ENCODE measurements at regions not wholly inside any gene's neighbourhood (a gene's known extent, or its start where the extent isn't known, plus 50 kb on each side); places are given as distances from the start of the nearest gene placed in this dataset.

DNA sequence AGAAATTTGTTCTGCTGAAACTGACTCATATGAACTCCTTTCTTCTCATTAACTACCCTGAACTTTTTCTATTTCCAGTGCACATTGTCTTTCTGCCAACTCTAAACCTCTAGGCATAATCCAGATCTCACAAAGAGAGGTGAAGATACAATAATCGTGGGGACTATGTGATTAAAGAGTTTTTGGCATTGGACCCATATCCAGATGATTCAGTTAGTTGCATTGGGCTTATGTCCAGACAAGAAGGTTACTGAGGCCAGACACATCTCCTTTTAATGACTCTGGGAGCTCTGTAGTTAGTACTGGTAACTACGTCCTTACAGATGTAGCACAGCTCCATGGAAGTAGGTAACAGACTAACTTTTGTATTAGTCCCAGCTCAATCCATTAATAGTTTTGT, 273.0 kb downstream of the CASP12 start:
- FAIRE-seq: no peak
- no peak for DNase-seq (ENCODE audit: insufficient read length, low spot score)
- TF ChIP-seq, protein P1, sequence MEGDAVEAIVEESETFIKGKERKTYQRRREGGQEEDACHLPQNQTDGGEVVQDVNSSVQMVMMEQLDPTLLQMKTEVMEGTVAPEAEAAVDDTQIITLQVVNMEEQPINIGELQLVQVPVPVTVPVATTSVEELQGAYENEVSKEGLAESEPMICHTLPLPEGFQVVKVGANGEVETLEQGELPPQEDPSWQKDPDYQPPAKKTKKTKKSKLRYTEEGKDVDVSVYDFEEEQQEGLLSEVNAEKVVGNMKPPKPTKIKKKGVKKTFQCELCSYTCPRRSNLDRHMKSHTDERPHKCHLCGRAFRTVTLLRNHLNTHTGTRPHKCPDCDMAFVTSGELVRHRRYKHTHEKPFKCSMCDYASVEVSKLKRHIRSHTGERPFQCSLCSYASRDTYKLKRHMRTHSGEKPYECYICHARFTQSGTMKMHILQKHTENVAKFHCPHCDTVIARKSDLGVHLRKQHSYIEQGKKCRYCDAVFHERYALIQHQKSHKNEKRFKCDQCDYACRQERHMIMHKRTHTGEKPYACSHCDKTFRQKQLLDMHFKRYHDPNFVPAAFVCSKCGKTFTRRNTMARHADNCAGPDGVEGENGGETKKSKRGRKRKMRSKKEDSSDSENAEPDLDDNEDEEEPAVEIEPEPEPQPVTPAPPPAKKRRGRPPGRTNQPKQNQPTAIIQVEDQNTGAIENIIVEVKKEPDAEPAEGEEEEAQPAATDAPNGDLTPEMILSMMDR (IDR thresholded peaks at IDR 0.05; ENCODE audit: insufficient read depth, missing control alignments): no peak

DNA sequence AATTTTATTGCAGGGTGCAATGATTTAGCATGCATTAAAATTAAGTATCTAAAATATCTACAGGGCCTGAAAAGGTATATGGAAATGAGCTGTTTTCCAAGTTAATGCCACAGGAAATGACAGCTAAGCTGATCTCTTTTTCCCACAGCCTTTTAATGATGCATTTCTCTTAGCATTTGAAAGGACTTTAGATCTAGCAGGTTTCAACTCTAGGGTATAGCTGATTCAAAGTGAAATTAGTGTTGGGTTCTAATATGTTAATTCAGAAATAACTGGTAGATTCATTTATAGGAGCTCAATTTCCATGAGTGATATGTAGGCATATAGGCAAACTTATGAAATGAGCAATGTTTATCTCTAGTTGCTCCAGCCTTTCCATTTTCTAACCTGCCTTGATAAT, 274.2 kb downstream of the CASP12 start:
- FAIRE-seq: no peak
- TF ChIP-seq, protein P1 (IDR thresholded peaks at IDR 0.05; ENCODE audit: insufficient read depth, missing control alignments): no peak
- DNase-seq (ENCODE audit: insufficient read length, low spot score): no peak

DNA sequence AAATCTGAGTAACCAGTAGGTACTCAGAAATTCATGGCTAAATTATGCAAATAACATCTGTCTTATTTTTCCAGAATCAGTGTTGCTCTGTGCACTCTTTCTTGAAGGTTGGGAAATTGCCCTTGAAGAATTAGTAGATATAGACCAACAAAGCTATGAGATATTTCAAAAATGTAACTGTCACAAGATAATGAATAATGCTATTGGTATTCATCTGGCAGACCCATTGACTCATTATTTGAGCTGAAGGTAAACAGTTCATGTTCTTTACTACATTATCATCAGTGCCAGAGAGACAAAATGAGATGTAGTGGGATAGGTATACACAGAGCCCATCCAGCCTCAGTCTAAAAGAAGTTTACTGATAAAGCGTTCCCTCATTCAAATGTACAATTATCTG, 274.7 kb downstream of the CASP12 start:
- FAIRE-seq: no peak

DNA sequence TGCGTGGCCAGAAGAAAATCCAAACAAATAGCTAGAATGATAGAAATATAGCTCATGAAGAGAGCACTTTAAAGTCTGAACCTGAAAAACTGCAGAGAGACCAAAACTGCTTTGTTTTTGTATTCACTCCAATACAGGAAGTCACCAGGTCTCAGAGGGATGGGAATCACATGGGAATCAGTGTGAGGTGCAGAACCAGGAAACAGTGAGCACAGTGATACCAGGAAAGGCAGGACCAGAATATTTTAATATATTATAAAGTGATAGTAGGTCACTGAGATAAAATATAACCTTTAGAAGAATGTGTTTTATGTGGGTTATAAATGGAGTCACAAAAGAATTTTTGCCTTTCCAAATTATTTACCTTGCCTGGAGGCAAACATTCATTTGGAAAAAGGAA, 277.3 kb downstream of the CASP12 start:
- DNase-seq (ENCODE audit: insufficient read length, low spot score) (no peak), FAIRE-seq (no peak)
- TF ChIP-seq, protein P1 (IDR thresholded peaks at IDR 0.05; ENCODE audit: insufficient read depth, missing control alignments): no peak

More for the DNA sequence above, 274.7 kb downstream of the CASP12 start:
- TF ChIP-seq, protein P1 (IDR thresholded peaks at IDR 0.05; ENCODE audit: insufficient read depth, missing control alignments): no peak
- no peak for DNase-seq (ENCODE audit: insufficient read length, low spot score)

DNA sequence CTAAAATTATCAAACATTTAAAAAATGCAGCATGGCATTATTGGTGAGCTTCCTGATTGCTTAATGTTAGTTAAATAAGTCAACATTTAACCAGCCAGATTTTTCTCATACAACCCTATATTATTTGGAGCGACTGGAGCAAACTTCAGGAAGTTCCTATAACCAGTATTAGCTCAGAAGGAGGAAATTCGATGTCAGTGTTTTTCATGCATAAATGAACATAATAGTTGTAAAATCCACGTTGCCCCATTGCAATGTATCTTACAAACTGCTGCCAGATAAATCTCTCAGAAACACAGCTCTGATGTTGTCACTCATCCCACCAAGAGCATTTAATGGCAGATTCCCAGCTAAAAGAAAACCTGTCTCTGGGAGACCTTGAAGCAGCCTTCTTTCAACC, 278.5 kb downstream of the CASP12 start:
- TF ChIP-seq, protein P1 (IDR thresholded peaks at IDR 0.05; ENCODE audit: insufficient read depth, missing control alignments): no peak
- DNase-seq (ENCODE audit: insufficient read length, low spot score): no peak
- no peak for FAIRE-seq

DNA sequence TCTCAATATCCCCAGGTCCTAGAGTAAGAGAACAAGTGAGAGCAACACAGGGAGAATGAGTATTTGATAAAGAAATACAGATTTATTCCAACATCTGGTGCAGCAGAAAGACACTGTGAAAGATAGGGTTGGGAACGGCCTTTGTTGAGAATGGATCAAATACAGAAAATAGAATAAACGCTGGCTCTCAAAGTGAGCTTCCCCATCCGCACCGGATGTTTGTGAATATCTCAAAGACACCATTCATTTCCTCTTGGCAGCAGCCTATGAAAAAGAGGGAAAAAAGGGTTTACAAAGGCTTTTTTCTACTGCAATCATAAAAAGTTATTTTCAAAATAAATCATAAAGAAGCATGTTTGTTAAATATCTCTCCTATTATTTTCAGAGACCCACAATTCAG, 279.3 kb downstream of the CASP12 start:
- FAIRE-seq (no peak), DNase-seq (ENCODE audit: insufficient read length, low spot score) (no peak)
- TF ChIP-seq, protein P1 (IDR thresholded peaks at IDR 0.05; ENCODE audit: insufficient read depth, missing control alignments): no peak

DNA sequence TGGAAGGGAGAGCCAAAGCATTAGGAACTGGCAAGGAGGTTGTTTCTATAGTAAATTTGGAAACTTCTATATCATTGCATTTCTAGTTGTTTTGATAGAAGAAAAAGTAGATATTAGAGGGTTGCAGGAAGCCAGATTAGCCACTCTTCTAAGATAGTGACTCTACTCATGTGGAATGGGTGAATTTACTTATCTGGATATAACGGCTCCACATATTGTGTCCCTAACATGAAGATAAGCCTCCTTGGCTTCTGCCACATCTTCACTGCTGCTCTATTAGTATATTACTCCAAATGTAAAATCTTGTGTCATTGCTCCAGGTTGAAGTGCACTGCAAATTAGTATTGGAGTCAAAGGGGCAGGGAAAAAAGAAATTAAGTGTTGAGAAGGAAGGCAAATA, 283.3 kb downstream of the CASP12 start:
- TF ChIP-seq, protein P1 (IDR thresholded peaks at IDR 0.05; ENCODE audit: insufficient read depth, missing control alignments): no peak
- FAIRE-seq (no peak), DNase-seq (ENCODE audit: insufficient read length, low spot score) (no peak)
